CD4-positive, alpha-beta T cell treated with Interleukin-6 for 4 hours (primary cell): ENCODE measurements at regions not wholly inside any gene's neighbourhood (a gene's known extent, or its start where the extent isn't known, plus 50 kb on each side); places are given as distances from the start of the nearest gene placed in this dataset.
"Not testable (repeated sequence)": the region's sequence is repeated elsewhere in the genome, so short reads cannot be mapped to it uniquely, and the experiment has no call there.

ENCODE experiments used
- DNase-seq: peaks from one replicate; pipeline ENCODE4 v3.0.0-alpha.2; 2020; ENCODE audit warnings: mixed read lengths

GRCh38 chr13:50422181-50423148 lies 407.2 kb downstream of the KCNRG start:
- no peak for DNase-seq

GRCh38 chr13:50424993-50425392 lies 409.7 kb downstream of the KCNRG start:
- DNase-seq: no peak

GRCh38 chr13:50425772-50426171 lies 410.5 kb downstream of the KCNRG start:
- DNase-seq: no peak

GRCh38 chr13:50426927-50427326 lies 411.7 kb downstream of the KCNRG start:
- no peak for DNase-seq

GRCh38 chr13:50427511-50427910 lies 412.3 kb downstream of the KCNRG start:
- DNase-seq: not testable (repeated sequence)

GRCh38 chr13:50428183-50428877 lies 413.1 kb downstream of the KCNRG start:
- no peak for DNase-seq

GRCh38 chr13:50435011-50435410 lies 408.5 kb downstream of the DLEU7 start:
- no peak for DNase-seq

GRCh38 chr13:50437252-50437651 lies 406.2 kb downstream of the DLEU7 start:
- DNase-seq: no peak

- DNase-seq: no peak
Observed at GRCh38 chr13:50438351-50438750, 405.1 kb downstream of the DLEU7 start.

- no peak for DNase-seq
Observed at GRCh38 chr13:50441130-50441529, 402.4 kb downstream of the DLEU7 start.

GRCh38 chr13:50444726-50445125 lies 398.8 kb downstream of the DLEU7 start:
- no peak for DNase-seq

GRCh38 chr13:50446611-50447010 lies 396.9 kb downstream of the DLEU7 start:
- DNase-seq: no peak

- DNase-seq: no peak
Observed at GRCh38 chr13:50448535-50448998, 394.9 kb downstream of the DLEU7 start.

GRCh38 chr13:50449465-50449864 lies 394.0 kb downstream of the DLEU7 start:
- DNase-seq: no peak

GRCh38 chr13:50450279-50450678 lies 393.2 kb downstream of the DLEU7 start:
- DNase-seq: no peak

GRCh38 chr13:50451609-50452008 lies 391.9 kb downstream of the DLEU7 start:
- DNase-seq: no peak

GRCh38 chr13:50452028-50452427 lies 391.5 kb downstream of the DLEU7 start:
- DNase-seq: no peak

GRCh38 chr13:50452756-50453155 lies 390.7 kb downstream of the DLEU7 start:
- no peak for DNase-seq

GRCh38 chr13:50453188-50453587 lies 390.3 kb downstream of the DLEU7 start:
- no peak for DNase-seq

GRCh38 chr13:50456111-50456510 lies 387.4 kb downstream of the DLEU7 start:
- DNase-seq: no peak

- DNase-seq: no peak
Observed at GRCh38 chr13:50457415-50458393, 385.8 kb downstream of the DLEU7 start.

- no peak for DNase-seq
Observed at GRCh38 chr13:50459046-50459445, 384.4 kb downstream of the DLEU7 start.

- no peak for DNase-seq
Observed at GRCh38 chr13:50459658-50460057, 383.8 kb downstream of the DLEU7 start.
